ENCODE measurements at regions not wholly inside any gene's neighbourhood (a gene's known extent, or its start where the extent isn't known, plus 50 kb on each side); places are given as distances from the start of the nearest gene placed in this dataset.

DNA sequence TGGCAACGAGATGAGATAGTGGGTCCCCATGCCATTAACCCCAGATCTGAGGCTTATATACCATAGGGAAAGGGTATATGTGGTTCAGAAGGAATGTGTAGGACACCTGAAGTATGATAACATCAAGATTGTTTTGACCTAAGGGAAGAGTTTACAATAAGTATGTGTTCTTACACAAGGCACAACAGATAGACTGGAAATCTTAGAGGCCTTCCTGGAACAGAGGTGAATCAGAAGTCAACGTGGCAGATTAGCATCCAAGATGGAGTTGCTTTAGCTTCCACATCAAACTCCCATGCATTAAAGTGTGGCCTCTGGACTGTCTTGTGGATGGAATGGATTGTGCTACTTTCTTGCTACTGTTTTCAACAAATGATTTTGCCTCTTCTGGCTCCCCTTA, 116.6 kb upstream of the NT5C1B start:
- H3K36me3 Mint-ChIP-seq (ENCODE audit: insufficient read depth, unreplicated experiment) = no peaks in the 10 kb centered on the region
- no peak overlapping the region for H3K4me3 Mint-ChIP-seq (ENCODE audit: unreplicated experiment)
- H3K9me3 Mint-ChIP-seq (ENCODE audit: unreplicated experiment) = no peaks in the 10 kb centered on the region
- H3K4me3 ChIP-seq (ENCODE audit: low read depth, low read length) = no peak overlapping the region
- H3K4me1 Mint-ChIP-seq (ENCODE audit: low read depth, unreplicated experiment) = no peaks in the 10 kb centered on the region
- H3K27me3 ChIP-seq (replicated peaks; ENCODE audit: control insufficient read depth, insufficient read depth, low read length) = no peaks in the 10 kb centered on the region
- no peaks in the 10 kb centered on the region for H3K36me3 ChIP-seq (ENCODE audit: control insufficient read depth, insufficient read depth, low read length)
- no peaks in the 10 kb centered on the region for H3K9me3 ChIP-seq
- CTCF ChIA-PET = no interaction called here
- peaks cover 9% of the 10 kb centered on the region for H3K27me3 Mint-ChIP-seq (ENCODE audit: insufficient read depth, unreplicated experiment)
- POLR2A ChIA-PET = no interaction called here
- DNase-seq = no peak
- H3K27ac Mint-ChIP-seq (ENCODE audit: unreplicated experiment) = no peak overlapping the region
- intact Hi-C loops (cut with micrococcal nuclease; ENCODE audit: unreplicated experiment) = no loop called here
- no TSS peak for BruUV-seq (replicated peaks)
- H3K4me1 ChIP-seq = no peaks in the 10 kb centered on the region
- TF ChIP-seq, protein P1, sequence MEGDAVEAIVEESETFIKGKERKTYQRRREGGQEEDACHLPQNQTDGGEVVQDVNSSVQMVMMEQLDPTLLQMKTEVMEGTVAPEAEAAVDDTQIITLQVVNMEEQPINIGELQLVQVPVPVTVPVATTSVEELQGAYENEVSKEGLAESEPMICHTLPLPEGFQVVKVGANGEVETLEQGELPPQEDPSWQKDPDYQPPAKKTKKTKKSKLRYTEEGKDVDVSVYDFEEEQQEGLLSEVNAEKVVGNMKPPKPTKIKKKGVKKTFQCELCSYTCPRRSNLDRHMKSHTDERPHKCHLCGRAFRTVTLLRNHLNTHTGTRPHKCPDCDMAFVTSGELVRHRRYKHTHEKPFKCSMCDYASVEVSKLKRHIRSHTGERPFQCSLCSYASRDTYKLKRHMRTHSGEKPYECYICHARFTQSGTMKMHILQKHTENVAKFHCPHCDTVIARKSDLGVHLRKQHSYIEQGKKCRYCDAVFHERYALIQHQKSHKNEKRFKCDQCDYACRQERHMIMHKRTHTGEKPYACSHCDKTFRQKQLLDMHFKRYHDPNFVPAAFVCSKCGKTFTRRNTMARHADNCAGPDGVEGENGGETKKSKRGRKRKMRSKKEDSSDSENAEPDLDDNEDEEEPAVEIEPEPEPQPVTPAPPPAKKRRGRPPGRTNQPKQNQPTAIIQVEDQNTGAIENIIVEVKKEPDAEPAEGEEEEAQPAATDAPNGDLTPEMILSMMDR (IDR thresholded peaks at IDR 0.05; ENCODE audit: insufficient read depth in 1 of 2, low read depth in 1 of 2, low read length in 1 of 2, severe bottlenecking in 1 of 2, unreplicated experiment in 1 of 2) = no peak

GRCh38 chr2:18704276-18704675, 114.9 kb upstream of the NT5C1B start:
- H3K27me3 Mint-ChIP-seq (ENCODE audit: insufficient read depth, unreplicated experiment) = peaks cover 9% of the 10 kb centered on the region
- no peaks in the 10 kb centered on the region for H3K4me1 Mint-ChIP-seq (ENCODE audit: low read depth, unreplicated experiment)
- no peaks in the 10 kb centered on the region for H3K9me3 Mint-ChIP-seq (ENCODE audit: unreplicated experiment)
- H3K36me3 ChIP-seq (ENCODE audit: control insufficient read depth, insufficient read depth, low read length) = no peaks in the 10 kb centered on the region
- ChIA-PET POLR2A (no interaction called here), CTCF (no interaction called here)
- intact Hi-C loops (cut with micrococcal nuclease; ENCODE audit: unreplicated experiment) = no loop called here
- H3K27me3 ChIP-seq (replicated peaks; ENCODE audit: control insufficient read depth, insufficient read depth, low read length) = no peaks in the 10 kb centered on the region
- no peak overlapping the region for H3K4me3 Mint-ChIP-seq (ENCODE audit: unreplicated experiment)
- no peaks in the 10 kb centered on the region for H3K36me3 Mint-ChIP-seq (ENCODE audit: insufficient read depth, unreplicated experiment)
- H3K4me1 ChIP-seq = no peaks in the 10 kb centered on the region
- no TSS peak for BruUV-seq (replicated peaks)
- TF ChIP-seq, protein P1 (IDR thresholded peaks at IDR 0.05; ENCODE audit: insufficient read depth in 1 of 2, low read depth in 1 of 2, low read length in 1 of 2, severe bottlenecking in 1 of 2, unreplicated experiment in 1 of 2) = no peak
- no peak overlapping the region for H3K27ac Mint-ChIP-seq (ENCODE audit: unreplicated experiment)
- DNase-seq = no peak
- H3K9me3 ChIP-seq = no peaks in the 10 kb centered on the region
- H3K4me3 ChIP-seq (ENCODE audit: low read depth, low read length) = no peak overlapping the region

DNA sequence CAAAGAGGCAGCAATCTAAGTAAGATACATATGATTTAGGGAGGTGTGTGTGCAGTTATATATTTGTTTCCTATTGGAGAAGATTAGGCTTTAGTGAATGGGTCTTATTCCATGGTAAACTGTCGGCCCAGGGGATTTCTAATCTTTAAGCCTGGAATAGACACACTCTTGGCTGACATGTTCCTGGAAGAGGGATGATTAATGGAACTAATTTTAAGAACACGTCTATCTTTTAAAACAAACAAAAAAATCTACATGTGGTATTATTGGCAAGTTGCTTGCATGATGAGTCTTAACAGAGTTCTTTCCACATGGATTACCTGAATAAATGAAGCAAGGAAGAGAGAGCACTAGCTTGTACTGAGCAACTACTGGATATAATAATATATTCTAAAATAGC, 114.2 kb upstream of the NT5C1B start:
- Histone ChIP-seq H3K36me3 (ENCODE audit: control insufficient read depth, insufficient read depth, low read length) (no peaks in the 10 kb centered on the region), H3K27me3 (replicated peaks; ENCODE audit: control insufficient read depth, insufficient read depth, low read length) (no peaks in the 10 kb centered on the region), H3K9me3 (no peaks in the 10 kb centered on the region), H3K4me1 (no peaks in the 10 kb centered on the region), H3K4me3 (ENCODE audit: low read depth, low read length) (no peak overlapping the region)
- Mint-ChIP-seq H3K27me3 (ENCODE audit: insufficient read depth, unreplicated experiment) (peaks cover 9% of the 10 kb centered on the region), H3K4me1 (ENCODE audit: low read depth, unreplicated experiment) (no peaks in the 10 kb centered on the region), H3K4me3 (ENCODE audit: unreplicated experiment) (no peak overlapping the region), H3K36me3 (ENCODE audit: insufficient read depth, unreplicated experiment) (no peaks in the 10 kb centered on the region), H3K27ac (ENCODE audit: unreplicated experiment) (no peak overlapping the region), H3K9me3 (ENCODE audit: unreplicated experiment) (no peaks in the 10 kb centered on the region)
- BruUV-seq (replicated peaks) = no TSS peak
- DNase-seq = no peak
- ChIA-PET POLR2A (no interaction called here), CTCF (no interaction called here)
- intact Hi-C loops (cut with micrococcal nuclease; ENCODE audit: unreplicated experiment) = no loop called here
- TF ChIP-seq, protein P1 (IDR thresholded peaks at IDR 0.05; ENCODE audit: insufficient read depth in 1 of 2, low read depth in 1 of 2, low read length in 1 of 2, severe bottlenecking in 1 of 2, unreplicated experiment in 1 of 2) = no peak
